Superior temporal gyrus (tissue), 1 donor: ENCODE measurements at regions not wholly inside any gene's neighbourhood (a gene's known extent, or its start where the extent isn't known, plus 50 kb on each side); places are given as distances from the start of the nearest gene placed in this dataset.

Experiments used
- DNase-seq: peaks from one replicate; pipeline ENCODE4 v3.0.0-alpha.2; 2016; ENCODE audit errors: extremely low spot score

DNA sequence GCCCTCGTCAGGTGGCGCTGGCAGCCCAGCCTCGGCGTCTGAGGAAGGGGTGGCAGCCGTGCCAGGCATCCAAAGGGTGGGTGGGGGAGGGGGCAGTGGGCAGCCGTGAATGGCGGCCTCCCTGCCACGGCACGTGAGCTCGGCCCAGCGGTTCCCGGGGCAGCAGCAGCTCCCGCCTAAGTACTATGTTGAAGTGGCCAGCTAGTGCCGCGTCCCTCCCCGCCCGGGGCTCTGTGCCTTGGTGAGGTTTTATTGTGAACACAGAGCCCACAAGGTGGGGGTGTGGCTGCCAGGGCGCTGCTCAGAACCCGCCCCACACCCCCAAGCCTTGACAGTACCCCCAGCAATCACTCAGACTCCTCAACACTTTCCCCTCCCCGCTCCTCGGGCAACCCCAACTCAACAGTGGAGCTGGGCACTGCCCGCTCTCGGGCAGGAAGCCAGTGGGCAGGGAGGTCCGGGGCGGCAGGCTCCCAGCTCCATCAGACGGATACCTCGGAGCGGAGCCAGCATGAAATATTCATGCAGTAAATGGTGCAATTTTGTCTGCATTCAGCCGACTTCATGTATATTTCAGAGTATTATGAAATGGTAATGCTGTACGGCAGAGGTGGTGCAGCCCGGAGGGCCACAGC lies 80.4 kb downstream of the ENGASE start:
- no peak for DNase-seq

DNA sequence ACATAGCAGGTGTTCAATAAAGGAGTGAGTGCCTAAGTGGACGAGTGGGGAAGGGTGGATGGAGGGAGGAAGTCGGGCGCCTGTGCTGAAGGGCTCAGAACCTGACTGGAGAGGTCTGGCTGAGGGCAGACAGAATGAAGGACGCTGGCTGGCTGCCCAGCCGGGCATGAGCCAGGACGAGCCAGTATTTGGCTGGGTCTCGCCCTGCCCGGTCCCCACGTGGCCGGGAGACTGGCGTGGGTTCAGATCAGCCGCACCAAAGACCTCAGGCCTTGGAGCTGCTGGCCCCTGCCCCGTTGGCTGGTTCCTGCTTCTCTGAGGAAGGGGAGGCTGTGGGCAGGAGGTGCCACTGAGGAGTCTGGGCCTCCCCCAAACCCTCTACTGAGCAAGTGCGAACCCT lies 79.8 kb downstream of the ENGASE start:
- no peak for DNase-seq

DNA sequence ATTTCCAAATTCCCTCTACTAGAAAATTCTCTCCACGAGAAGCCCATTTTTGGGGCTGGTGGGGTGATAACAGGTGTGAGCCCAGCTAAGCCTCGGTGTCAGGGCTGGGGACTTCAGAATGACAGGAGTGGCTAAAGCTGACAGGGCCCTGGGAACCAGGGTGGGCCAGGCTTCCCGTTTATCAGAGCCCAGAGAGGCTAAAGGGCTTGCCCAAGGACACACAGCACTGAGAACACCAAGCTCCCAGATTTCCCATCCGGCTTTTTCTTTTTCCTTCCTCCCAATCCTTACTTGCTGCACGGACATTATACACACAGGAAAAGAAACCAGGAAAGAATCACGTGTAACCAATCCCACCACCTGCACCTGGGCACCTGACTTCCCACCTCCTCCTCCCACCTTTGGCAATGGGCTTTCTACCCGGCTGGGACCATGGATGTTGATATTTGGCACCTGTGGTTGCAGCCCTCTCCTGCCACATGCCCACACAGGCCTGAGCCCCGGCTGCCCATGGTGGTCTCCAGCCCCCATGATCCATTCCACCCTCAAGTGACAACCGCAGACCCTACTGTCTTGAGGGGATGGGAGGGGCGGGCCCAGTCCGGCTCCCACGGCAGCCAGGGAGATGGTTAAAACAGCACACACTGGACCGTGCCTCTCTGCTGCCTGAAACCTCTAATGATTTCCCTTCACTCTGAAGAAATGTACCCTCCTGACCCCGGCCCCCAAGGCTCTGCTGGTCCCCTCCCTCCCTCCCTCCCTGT lies 78.9 kb downstream of the ENGASE start:
- no peak for DNase-seq

DNA sequence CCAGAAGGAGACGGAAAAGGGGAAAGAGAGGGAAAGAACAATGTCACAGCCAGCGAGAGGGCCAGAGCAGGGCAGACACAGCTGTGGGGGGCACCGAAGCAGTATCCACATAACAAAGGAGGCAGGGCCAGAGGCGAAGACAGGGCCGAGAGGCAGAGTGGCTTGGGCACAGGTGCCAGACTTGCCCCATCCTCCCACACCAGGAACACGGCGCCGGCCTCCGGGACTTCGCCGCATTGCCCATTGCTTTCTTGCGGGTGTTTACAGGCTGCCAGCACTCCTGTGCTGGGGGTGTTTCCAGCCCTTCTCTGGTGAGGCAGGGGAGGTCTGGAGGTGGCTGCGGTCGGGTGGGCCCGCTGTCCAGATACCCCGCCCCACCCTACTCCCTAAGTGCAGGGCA lies 78.0 kb downstream of the ENGASE start:
- no peak for DNase-seq

DNA sequence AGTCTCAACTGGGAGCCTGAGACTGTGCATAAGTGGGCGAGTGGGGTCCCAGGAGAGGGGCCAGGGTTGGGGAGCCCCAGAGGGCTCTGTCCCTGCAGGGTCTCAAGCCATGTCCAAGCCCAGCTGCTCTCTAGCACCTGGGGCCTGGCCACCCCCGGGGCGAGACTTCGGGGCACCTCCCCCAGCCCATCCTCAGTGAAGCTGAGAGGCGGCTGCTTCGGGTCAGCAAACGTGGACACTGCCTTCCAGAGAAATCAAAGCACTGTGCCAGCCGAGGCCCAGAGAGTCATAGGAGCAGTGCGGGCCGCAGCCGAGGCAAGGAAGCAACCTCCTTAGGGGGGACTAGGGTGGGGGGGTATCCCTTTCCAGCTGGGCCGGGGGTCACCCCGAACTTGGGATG lies 77.5 kb downstream of the ENGASE start:
- no peak for DNase-seq

DNA sequence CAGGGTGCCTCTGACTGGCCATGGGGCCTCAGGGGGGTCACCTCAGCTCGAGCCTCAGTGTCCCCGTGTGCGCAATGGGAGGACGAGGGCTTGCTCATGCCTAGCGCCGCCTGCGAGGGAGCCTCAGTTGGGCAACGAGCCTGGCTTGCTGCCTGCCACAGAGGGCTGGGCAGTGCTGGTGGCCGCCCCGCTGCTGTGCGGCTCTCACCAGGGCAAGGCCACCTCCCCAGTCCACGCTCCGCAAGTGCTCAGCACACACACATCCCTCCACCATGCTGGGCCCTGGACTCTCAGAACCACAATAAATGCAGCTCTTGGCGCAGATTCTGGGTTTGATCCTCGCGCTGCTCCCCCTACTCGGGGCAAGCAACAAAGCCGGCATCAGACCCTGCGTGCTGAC lies 76.2 kb downstream of the ENGASE start:
- DNase-seq: no peak

DNA sequence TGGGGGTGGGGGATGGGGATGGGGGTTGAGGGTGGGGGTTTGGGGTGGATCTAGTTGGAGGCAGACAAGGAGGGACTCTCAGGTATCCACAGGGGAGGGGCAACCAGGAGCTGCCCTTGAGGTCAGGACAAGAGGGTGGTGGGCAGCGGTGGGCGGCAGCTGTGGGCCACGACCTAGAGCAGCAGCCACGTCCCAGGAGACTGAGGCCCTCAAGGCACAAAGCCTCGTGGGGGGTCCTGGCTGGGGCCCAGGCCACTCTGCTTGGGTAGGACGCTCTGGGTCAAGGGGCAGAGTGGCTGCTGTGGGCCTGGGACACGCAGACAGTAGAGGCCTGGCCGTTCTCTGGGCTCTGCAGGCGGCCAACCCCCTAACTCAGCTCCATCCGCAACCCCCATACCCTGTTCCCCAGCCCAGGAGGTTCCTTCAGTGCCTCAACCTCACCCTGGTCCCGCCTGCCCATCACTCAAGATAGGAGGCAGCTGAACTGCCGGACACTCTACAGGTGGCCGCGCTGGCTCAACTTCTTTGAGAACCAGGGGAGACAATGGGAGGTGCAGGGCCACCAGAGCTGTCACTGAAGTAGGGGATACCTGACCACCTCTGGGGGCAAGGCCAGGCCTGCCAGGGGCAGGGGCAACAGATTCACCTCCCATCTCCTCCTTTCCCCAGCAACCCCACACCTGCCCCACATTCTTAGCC lies 75.6 kb downstream of the ENGASE start:
- DNase-seq: no peak

DNA sequence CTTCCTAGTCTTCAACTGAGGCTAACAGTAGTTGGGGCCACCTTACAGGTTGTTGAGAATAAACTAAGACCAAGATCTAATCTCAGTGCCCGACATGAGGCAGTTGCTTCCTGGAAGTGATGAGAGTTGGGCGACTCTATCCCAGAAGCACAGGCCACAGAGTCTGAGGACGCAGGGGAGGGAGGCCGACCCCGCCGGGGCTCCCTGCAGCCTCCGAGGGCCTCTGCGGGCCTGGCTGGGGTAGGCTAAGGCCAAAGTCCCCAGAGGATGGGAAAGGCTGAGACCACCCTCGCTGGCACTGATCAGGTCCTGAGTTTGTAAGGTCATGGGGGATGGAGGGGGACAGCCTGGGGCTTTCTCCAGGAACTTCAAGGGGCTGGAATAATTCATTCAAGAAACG lies 74.0 kb downstream of the ENGASE start:
- no peak for DNase-seq

DNA sequence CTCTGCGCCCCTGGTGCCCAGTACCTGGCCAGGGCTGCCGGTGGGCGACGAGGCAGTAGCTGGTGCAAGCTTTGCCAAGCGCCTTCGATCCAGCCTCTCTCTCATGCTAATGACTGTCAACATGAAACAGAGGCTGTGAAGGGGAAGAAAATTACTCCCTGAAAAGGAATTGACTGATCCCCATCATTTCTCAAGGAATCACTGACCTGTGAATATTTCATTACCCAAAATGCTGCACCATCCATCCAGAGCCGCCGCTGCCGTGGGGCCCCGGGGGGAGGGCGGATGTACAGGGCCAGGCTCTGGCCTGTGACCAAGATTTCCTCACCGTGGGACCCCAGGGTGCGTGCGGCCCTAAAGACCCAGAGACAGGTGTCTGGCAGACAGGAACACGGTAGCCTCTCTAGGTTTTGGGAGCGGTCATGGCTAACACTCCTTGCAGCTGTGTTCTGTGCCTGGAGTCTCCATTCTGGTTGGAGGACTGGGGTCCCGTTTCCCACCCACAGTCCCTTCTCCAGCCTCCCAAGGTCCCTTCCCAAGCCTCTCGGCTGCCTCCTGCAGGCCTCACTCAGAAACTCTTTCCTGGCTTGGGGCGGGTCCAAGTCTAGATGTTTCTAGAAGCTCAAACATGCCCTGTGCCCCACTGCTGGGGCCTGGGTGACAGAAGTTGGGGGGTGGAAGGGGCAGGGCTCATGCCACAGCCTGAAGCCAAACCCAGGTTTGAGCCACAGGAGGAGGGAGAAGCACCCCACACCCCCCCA lies 73.3 kb downstream of the ENGASE start:
- DNase-seq: no peak

DNA sequence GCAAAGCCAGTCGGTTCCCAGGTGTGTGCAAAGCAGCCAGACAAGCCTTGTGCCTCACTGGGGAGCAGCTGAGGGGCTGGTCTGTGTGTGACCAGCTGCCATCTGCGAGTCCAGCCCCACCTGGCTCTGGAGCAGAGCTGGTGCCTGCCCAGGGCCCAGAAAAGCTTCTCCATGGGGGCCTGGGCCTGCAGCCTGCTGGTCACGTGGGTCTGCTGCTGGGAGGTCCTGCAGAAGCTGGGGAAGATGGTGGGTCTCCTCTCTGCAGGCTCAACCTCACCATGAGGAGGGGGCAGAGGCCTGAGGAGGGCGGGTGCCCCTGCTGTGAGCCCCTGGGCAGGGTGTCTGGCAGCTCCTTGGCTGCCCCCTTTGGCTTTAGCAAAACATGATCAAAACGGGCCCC lies 71.9 kb downstream of the ENGASE start:
- DNase-seq: no peak

DNA sequence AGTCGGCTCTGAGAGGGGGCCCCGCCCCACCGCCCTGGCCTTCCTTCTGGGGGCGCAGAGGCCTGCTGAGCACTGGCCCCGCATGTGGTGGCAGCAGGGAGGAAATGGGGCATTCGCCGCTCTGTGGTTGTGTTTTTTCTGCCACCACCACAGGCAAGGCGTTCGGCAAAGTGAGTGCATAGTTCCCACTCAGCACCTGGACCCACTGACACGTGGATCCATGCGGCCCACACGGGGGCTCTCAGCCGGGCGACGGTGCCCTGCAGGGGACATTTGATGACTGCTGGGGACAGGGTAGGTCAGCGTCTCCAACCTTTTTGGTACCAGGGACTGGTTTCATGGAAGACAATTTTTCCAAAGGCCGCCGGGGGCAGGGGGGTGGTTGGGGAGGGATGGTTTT lies 70.9 kb downstream of the ENGASE start:
- no peak for DNase-seq

DNA sequence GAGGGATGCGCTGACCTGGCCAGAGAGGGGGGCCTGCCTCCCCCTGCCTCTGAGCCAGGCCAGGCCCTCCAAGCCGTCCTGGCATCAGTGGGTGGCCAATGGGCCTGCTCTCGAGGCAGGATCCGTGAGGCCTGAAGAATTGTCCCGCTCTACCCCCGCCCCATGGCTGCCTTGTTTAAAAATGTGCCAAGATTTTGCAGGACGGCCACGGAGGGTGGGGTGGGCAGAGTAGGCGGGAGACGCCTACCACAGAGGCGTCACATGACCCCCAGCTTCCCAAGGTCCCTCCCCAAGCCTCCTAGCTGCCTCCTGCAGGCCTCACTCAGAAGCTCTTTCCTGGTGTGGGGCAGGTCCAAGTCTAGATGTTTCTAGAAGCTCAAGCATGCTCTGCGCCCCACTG lies 69.5 kb downstream of the ENGASE start:
- DNase-seq: no peak

DNA sequence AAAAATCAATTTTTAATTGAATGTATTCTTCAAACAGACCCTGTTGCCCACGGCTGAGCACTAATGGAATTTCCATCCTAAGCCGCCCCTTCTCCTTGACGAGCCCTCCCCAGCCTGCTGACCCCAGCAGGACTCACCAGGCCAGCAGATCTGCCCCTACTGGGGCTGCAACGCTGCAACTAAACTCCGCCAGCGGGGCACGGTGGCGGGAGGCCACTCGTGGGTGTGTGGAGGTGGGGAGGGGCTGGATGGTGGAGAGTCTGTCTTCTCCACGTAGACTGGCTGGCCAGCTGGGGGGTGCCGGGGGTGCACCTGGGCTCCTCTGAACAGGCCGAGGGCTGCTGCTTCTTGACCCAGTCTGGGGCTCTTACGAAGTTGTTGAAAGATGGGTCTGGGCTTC lies 67.8 kb downstream of the ENGASE start:
- DNase-seq: no peak

DNA sequence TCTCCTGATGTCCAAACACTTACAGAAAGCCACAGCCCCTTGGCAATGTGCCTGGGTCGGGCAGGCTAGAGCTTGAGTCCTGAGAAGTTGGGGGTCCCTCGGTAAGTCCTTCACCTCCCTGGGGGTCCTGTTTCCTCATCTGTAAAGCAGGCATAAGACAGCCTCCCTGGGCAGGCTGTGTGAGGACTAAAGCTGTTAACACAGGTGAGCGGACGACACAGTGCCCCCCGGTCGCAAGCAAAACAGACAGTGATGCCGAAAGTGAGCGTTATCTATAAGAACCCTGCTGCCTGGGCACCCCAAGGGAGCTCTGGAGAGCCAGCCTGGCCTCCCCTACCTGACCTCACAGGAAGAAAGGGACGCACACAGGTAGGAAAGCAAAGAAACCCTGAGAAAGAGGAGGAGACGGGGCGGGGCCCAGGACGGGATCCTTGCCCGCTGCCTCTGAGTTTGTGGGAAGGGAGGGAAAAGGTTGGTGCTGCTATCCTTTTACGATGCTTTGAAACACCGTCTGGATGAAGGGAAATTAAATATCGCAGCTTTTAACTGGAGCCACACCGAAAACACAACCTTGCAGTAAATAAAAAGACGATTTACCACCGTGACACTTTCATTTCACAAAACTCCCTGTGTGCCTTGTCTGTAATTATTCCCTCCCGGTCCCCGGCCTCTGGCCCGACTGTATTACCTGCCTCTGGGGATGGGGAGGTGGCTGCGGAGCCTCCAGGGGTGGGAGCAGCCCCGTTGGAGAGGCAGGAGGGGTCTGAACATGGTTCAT lies 67.1 kb downstream of the ENGASE start:
- no peak for DNase-seq

DNA sequence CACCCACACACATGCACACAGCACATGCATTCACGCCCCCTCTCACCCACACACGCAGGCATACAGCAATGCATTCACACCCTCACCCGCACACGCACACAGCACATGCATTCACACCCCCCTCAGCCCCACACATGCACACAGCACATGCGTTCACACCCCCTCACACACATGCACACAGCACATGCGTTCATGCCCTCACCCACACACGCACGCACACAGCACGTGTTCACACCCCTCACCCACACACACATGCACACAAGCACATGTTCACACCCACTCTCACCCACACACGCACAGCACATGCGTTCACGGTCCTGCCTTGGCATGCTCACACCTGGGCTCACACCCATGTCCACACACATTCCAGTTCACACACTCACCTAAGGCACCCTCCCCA lies 64.2 kb downstream of the ENGASE start:
- no peak for DNase-seq

DNA sequence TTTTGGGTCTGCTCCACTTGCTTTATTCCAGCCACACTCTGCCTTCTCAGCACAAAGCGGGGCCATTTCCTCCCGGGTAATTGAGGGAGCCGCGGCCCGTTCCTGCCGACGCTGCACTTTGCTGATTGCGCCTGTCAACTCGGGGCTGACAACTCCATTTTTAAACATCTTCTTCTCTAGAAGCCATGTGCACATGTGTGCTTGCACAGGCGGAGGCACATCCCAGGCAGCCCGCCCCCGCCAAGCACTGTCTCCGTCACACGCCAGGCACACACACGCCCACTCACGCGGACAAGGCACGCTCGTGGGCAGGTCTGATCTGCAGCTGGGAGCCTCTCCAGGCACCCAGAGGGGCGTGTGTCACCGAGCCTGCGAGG lies 63.2 kb downstream of the ENGASE start:
- DNase-seq: peak; percentile 50

DNA sequence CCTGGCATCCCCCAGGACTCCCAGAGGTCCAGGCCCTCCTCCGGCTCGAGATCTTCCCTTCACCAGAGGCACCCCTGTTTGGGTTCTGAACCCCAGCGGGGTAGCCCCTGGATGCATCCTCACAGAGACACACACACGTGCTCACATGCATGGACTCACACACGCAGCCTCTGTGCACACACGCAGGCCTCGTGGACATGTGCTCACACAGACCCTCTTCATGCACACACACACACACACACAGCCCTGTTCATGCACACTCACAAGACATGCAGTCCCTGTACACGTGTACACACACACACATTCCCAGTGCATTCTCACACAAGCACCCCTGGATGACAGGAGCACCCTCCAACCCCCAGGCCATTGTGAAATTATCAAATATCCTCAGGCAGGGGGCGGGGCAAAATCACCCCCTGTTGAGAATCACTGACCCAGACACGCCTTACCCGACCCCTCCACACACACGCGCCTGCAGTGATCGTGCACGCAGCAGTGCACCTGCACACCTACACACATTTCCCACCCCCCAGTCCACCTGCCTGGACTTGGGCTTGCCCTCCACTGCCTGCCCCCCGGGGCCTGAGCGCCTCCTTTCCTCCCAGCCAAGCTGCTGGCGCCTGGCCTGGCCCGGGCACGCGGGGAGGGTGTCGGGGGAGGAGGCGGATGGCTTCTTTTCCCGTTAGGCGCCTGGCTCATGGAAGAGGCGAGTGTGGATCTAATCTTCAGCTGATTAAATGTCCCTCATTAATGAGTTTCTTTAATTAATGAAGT lies 62.6 kb downstream of the ENGASE start:
- DNase-seq: no peak

DNA sequence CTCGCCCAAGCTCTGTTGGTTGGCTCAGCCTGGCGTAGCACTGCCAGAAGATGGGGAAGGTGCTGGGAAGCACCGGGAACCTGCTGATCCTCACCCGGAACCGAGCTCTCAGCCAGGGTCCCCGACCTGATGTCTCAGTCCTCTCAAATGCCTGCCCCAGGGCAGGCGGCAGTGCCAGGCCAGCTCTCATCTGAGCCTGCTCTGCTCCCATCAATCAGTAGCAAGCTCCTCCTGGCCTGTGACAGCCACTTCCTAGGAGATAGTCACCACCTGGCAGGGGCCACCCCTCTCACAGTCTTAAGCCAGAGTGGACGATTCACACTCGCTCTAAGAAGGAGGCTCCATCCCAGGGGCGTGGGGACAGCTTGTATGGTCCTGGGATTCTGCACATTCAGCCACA lies 62.0 kb downstream of the ENGASE start:
- no peak for DNase-seq
